Islet precursor cell (in vitro differentiated cells): ENCODE measurements at regions not wholly inside any gene's neighbourhood (a gene's known extent, or its start where the extent isn't known, plus 50 kb on each side); places are given as distances from the start of the nearest gene placed in this dataset.
A peak's percentile ranks its signal among the peaks of the same experiment; 100 is the strongest.
"Not testable (repeated sequence)": the region's sequence is repeated elsewhere in the genome, so short reads cannot be mapped to it uniquely, and the experiment has no call there.

Experiments
- DNase-seq: peaks from one replicate; pipeline ENCODE4 v3.0.0-alpha.2; 2018

GRCh38 chr5:155116456-155117251, 103.1 kb downstream of the KIF4B start:
- no peak for DNase-seq

- DNase-seq = no peak
Measured at GRCh38 chr5:155125551-155126095, 112.1 kb downstream of the KIF4B start.

- no peak for DNase-seq
Measured at GRCh38 chr5:155126573-155126972, 113.0 kb downstream of the KIF4B start.

- no peak for DNase-seq
Measured at GRCh38 chr5:155127552-155127951, 114.0 kb downstream of the KIF4B start.

GRCh38 chr5:155128786-155129512, 115.4 kb downstream of the KIF4B start:
- no peak for DNase-seq

- no peak for DNase-seq
Measured at GRCh38 chr5:155129513-155129880, 115.9 kb downstream of the KIF4B start.

GRCh38 chr5:155134130-155134529, 120.6 kb downstream of the KIF4B start:
- DNase-seq = no peak

- no peak for DNase-seq
Measured at GRCh38 chr5:155136216-155136850, 122.8 kb downstream of the KIF4B start.

- no peak for DNase-seq
Measured at GRCh38 chr5:155137683-155138082, 124.1 kb downstream of the KIF4B start.

GRCh38 chr5:155140646-155141045, 127.1 kb downstream of the KIF4B start:
- DNase-seq = no peak

GRCh38 chr5:155144956-155145355, 131.4 kb downstream of the KIF4B start:
- no peak for DNase-seq

GRCh38 chr5:155147222-155147621, 133.7 kb downstream of the KIF4B start:
- DNase-seq = no peak

GRCh38 chr5:155148694-155149093, 135.1 kb downstream of the KIF4B start:
- no peak for DNase-seq

GRCh38 chr5:155150012-155150411, 136.5 kb downstream of the KIF4B start:
- DNase-seq = no peak

- DNase-seq = no peak
Measured at GRCh38 chr5:155154973-155155372, 141.4 kb downstream of the KIF4B start.

- not testable (repeated sequence) for DNase-seq
Measured at GRCh38 chr5:155163084-155163483, 149.5 kb downstream of the KIF4B start.

GRCh38 chr5:155167736-155168135, 154.2 kb downstream of the KIF4B start:
- DNase-seq = no peak

GRCh38 chr5:155181542-155181941, 168.0 kb downstream of the KIF4B start:
- DNase-seq = no peak

- no peak for DNase-seq
Measured at GRCh38 chr5:155189476-155189875, 175.9 kb downstream of the KIF4B start.

- DNase-seq = peak; percentile 59
Measured at GRCh38 chr5:155189981-155190380, 176.4 kb downstream of the KIF4B start.

GRCh38 chr5:155193029-155193428, 179.5 kb downstream of the KIF4B start:
- no peak for DNase-seq

- no peak for DNase-seq
Measured at GRCh38 chr5:155193483-155194107, 180.0 kb downstream of the KIF4B start.

GRCh38 chr5:155200608-155201007, 187.1 kb downstream of the KIF4B start:
- no peak for DNase-seq
